A549 (cell line): ENCODE measurements at regions not wholly inside any gene's neighbourhood (a gene's known extent, or its start where the extent isn't known, plus 50 kb on each side); places are given as distances from the start of the nearest gene placed in this dataset.

Experiments
- CEBPB ChIP-seq, 2 experiments: fragments of >200 bp in 1 of 2; sonication (Bioruptor Twin) in 1 of 2; formaldehyde crosslinking in 1 of 2; IDR thresholded peaks; 2 replicates each; pipeline ENCODE4 v1.6.1; 2012 to 2016
- ESRRA ChIP-seq: fragments of 150-350 bp; IDR thresholded peaks from 2 replicates; pipeline ENCODE4 v1.6.1; 2014; ENCODE audit warnings: mild to moderate bottlenecking, low read length, borderline replicate concordance
- HEYL ChIP-seq: fragments of 250-450 bp; sonication (Bioruptor Pico); IDR thresholded peaks from 2 replicates; pipeline ENCODE4 v1.8.0; 2021; ENCODE audit warnings: mild to moderate bottlenecking, moderate library complexity
- KDM5A ChIP-seq: fragments of 200-600 bp; sonication (generic); IDR thresholded peaks from 2 replicates; pipeline ENCODE4 v1.6.1; 2016; ENCODE audit warnings: antibody characterized with exemption, mild to moderate bottlenecking
- MAFK ChIP-seq: fragments of 450-650 bp; IDR thresholded peaks from 2 replicates; pipeline ENCODE4 v1.6.1; 2014; ENCODE audit not compliant: partially characterized antibody
- MYC ChIP-seq: IDR thresholded peaks from 2 replicates; pipeline ENCODE4 v1.6.1; 2012; ENCODE audit warnings: mild to moderate bottlenecking, inconsistent platforms, low read length, improper control_type of control experiment, borderline replicate concordance
- RAD21 ChIP-seq, 2 experiments: fragments of >200 bp in 1 of 2; sonication (Bioruptor Twin) in 1 of 2; formaldehyde crosslinking in 1 of 2; IDR thresholded peaks in 1 of 2; conservative IDR thresholded peaks in 1 of 2; 2 replicates in 1 of 2; 3 replicates in 1 of 2; pipeline ENCODE4 v1.6.1; 2012 to 2018; ENCODE audit warnings: inconsistent platforms in 1 of 2
- RARB ChIP-seq: fragments of 250-450 bp; sonication (Bioruptor Pico); IDR thresholded peaks from 2 replicates; pipeline ENCODE4 v1.8.0; 2021; ENCODE audit warnings: mild to moderate bottlenecking, moderate library complexity
- SMC3 ChIP-seq: fragments of >200 bp; sonication (Bioruptor Twin); formaldehyde crosslinking; IDR thresholded peaks from 3 replicates; pipeline ENCODE4 v1.6.1; 2018; ENCODE audit warnings: inconsistent platforms
- TF ChIP-seq, protein P1 (sequence below): fragments of >200 bp; sonication (Bioruptor Twin); formaldehyde crosslinking; IDR thresholded peaks from 3 replicates; pipeline ENCODE4 v1.5.1; 2016
- TF ChIP-seq, protein P2 (sequence below): IDR thresholded peaks from 2 replicates; pipeline ENCODE4 v1.6.1; 2012
- TF ChIP-seq, protein P3 (sequence below): IDR thresholded peaks from 2 replicates; pipeline ENCODE4 v1.6.1; 2012; ENCODE audit warnings: low read depth, borderline replicate concordance

DNA sequence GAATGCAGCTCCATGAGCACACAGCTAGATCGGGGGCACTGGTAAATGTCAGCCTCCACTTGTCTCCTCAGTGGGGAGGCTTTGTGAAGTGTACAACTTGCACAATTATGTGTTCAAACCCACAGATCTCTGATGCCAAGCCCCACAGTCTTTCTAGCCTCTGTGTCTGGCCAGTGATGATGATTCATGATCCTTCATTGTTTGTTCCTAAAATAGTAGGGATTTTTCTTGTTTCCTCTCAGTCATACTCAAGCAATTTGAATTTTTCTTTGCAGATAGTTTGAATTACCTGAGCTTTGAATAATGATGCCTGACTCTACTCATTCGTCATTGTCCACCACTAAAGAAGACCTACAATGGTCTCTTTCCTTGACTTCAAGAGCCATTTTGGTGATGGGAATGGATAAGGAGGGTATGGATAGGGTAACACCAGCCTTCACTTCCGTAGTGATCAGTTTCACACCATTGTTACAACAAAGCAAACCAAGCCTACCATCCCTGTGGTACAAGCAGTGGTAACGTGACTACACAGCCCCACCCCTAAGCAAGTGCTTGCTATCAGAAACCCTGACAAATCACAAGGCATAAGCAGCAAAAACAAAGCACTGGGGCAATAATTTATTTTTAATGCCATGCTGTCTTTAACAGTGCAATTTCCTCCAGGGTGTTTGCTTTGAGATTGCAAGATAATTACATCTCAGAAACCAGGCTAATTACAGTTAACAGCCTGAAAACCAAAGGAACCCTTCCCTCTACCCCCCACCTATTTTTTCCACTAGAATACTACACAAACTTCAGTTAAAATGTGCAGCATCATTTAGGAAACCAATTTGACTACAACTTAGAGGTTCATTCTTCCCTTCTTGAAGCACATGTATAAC, 114.1 kb upstream of the PPP2R3A start:
- TF ChIP-seq, protein P1, sequence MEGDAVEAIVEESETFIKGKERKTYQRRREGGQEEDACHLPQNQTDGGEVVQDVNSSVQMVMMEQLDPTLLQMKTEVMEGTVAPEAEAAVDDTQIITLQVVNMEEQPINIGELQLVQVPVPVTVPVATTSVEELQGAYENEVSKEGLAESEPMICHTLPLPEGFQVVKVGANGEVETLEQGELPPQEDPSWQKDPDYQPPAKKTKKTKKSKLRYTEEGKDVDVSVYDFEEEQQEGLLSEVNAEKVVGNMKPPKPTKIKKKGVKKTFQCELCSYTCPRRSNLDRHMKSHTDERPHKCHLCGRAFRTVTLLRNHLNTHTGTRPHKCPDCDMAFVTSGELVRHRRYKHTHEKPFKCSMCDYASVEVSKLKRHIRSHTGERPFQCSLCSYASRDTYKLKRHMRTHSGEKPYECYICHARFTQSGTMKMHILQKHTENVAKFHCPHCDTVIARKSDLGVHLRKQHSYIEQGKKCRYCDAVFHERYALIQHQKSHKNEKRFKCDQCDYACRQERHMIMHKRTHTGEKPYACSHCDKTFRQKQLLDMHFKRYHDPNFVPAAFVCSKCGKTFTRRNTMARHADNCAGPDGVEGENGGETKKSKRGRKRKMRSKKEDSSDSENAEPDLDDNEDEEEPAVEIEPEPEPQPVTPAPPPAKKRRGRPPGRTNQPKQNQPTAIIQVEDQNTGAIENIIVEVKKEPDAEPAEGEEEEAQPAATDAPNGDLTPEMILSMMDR = no peak
- TF ChIP-seq SMC3 (no peak), MYC (no peak), ESRRA (no peak), KDM5A (no peak), MAFK (no peak), RAD21 (conservative IDR thresholded peaks at IDR 0.05 in 1 of 2, IDR thresholded peaks at IDR 0.05 in 1 of 2) (no peak), CEBPB (IDR thresholded peaks at IDR 0.05) (no peak), RARB (CRISPR knock-in tag) (no peak), HEYL (CRISPR knock-in tag) (no peak)
- TF ChIP-seq, protein P2, sequence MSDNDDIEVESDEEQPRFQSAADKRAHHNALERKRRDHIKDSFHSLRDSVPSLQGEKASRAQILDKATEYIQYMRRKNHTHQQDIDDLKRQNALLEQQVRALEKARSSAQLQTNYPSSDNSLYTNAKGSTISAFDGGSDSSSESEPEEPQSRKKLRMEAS = no peak
- TF ChIP-seq, protein P3, sequence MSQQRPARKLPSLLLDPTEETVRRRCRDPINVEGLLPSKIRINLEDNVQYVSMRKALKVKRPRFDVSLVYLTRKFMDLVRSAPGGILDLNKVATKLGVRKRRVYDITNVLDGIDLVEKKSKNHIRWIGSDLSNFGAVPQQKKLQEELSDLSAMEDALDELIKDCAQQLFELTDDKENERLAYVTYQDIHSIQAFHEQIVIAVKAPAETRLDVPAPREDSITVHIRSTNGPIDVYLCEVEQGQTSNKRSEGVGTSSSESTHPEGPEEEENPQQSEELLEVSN = no peak
